Uterus (tissue), 2 donors: ENCODE measurements at regions not wholly inside any gene's neighbourhood (a gene's known extent, or its start where the extent isn't known, plus 50 kb on each side); places are given as distances from the start of the nearest gene placed in this dataset.

Source experiments
- POLR2A ChIP-seq, 2 donors: fragments of 450-650 bp; IDR thresholded peaks; one replicate each; pipeline ENCODE4 v1.6.1; 2016; ENCODE audit warnings: antibody characterized with exemption in 2 of 2, mild to moderate bottlenecking in 1 of 2, moderate library complexity in 1 of 2
- TF ChIP-seq, protein P1 (sequence below), 4 experiments: fragments of 200-600 bp in 2 of 4; fragments of 450-650 bp in 2 of 4; sonication (generic) in 2 of 4; IDR thresholded peaks; one replicate each; pipeline ENCODE4 v1.5.1; 2016 to 2019; ENCODE audit warnings: antibody characterized with exemption in 4 of 4, mild to moderate bottlenecking in 2 of 4, moderate library complexity in 1 of 4

DNA sequence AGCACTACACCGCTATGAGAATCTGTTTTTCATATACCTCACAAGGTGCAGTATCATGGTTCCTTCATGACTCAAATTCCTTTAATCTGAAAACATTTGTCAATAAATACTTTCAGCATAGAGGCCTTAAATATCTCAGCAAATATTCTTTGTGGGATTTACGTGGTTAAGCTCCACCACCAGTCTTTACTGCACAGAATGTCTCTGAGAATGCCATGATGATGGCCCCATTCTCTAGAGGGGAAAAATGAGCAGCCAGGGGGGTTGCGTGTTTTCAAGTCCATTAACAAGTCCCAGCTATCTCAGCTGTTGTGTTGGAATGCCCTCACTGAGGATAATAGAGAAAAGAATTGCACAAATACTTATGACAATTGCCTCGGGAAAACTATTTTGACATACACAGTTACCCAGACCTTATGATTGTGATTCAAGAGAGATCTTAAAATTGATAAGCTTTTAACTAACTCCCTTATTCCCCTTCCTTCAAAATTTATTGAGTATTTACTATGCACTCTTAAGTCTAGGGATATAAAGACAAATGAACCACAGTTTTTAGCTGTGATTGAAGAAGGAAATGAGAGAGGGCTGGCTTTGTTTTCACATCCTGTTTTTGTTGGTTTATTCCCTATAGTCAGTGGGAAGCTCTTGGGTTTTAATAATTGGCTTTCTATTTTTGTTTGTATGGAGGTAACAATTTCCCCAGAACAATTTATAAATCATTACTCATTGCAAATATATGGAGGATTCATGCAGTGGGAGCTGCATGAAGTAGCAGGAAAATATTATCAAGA is 176.5 kb upstream of the VWC2 start:
- TF ChIP-seq, protein P1, sequence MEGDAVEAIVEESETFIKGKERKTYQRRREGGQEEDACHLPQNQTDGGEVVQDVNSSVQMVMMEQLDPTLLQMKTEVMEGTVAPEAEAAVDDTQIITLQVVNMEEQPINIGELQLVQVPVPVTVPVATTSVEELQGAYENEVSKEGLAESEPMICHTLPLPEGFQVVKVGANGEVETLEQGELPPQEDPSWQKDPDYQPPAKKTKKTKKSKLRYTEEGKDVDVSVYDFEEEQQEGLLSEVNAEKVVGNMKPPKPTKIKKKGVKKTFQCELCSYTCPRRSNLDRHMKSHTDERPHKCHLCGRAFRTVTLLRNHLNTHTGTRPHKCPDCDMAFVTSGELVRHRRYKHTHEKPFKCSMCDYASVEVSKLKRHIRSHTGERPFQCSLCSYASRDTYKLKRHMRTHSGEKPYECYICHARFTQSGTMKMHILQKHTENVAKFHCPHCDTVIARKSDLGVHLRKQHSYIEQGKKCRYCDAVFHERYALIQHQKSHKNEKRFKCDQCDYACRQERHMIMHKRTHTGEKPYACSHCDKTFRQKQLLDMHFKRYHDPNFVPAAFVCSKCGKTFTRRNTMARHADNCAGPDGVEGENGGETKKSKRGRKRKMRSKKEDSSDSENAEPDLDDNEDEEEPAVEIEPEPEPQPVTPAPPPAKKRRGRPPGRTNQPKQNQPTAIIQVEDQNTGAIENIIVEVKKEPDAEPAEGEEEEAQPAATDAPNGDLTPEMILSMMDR (IDR thresholded peaks at IDR 0.05): no peak
- no peak for TF ChIP-seq POLR2A (IDR thresholded peaks at IDR 0.05)
